ENCODE measurements at regions not wholly inside any gene's neighbourhood (a gene's known extent, or its start where the extent isn't known, plus 50 kb on each side); places are given as distances from the start of the nearest gene placed in this dataset.

DNA sequence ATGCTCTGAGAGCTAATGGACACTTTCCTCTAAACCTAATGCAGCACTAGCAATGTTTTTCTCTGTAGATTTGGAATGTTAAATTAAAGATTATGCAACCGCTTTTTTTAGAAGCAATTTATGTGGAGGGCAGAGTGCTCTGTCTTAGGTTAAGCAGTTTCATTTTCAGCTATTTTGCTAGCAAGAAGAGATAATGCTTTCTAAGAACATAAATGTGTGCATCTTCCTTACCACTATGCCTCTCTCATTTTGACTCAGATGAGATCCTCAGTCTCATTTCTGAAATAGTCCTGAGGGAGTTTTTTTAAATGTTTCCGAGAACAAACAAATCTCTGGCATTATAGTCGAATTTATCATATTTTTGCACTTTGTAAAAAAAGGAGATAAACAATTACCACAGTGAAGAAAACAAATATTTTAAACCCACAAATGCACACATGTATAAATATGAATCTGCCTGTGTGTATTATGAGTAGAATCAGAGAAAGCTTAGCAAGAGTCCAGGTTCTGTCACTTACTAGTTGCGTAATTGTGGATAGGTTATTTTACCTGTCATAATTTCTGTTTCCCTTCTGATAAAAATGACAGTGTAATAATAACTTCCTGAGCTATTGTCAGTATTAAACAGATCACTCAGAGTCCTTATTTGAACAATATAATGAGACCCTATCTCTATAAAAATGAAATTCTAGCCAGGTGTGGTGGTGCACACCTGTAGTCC, 207.7 kb upstream of the CRIM1 start:
- intact Hi-C loops (cut with DNase I): no loop called here
- Histone ChIP-seq H3K27me3 (no peaks in the 10 kb centered on the region), H3K27ac (no peak overlapping the region), H3K4me3 (no peak overlapping the region), H3K9me3 (no peaks in the 10 kb centered on the region), H3K36me3 (no peaks in the 10 kb centered on the region), H3K4me1 (no peaks in the 10 kb centered on the region)
- FAIRE-seq: no peak
- no peak for DNase-seq
- TF ChIP-seq, protein P1, sequence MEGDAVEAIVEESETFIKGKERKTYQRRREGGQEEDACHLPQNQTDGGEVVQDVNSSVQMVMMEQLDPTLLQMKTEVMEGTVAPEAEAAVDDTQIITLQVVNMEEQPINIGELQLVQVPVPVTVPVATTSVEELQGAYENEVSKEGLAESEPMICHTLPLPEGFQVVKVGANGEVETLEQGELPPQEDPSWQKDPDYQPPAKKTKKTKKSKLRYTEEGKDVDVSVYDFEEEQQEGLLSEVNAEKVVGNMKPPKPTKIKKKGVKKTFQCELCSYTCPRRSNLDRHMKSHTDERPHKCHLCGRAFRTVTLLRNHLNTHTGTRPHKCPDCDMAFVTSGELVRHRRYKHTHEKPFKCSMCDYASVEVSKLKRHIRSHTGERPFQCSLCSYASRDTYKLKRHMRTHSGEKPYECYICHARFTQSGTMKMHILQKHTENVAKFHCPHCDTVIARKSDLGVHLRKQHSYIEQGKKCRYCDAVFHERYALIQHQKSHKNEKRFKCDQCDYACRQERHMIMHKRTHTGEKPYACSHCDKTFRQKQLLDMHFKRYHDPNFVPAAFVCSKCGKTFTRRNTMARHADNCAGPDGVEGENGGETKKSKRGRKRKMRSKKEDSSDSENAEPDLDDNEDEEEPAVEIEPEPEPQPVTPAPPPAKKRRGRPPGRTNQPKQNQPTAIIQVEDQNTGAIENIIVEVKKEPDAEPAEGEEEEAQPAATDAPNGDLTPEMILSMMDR (IDR thresholded peaks at IDR 0.05): no peak
- WGBS, 2 donors: 60 to 78% methylated on average over 4 of the region's 4 CpGs
- no peak for ATAC-seq

DNA sequence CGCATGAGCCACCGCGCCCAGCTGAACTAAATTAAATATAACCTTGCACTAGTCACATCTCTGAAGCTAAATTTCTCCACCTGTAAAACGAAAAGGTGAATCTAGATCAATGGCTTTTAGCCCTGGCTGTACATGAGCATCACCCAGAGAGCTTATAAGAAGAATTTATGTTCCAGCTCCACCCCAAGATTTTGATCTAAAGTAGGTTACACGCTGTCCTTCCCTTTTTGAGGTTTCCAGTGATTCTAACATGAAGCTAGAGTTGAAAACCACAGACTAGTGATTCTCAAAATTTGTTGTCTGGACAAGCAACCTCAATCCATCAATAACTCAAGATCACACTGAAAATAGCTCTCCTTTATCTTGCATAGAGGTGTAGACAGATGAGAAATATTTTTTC, 208.8 kb upstream of the CRIM1 start:
- no peak for FAIRE-seq
- DNase-seq: no peak
- no peaks in the 10 kb centered on the region for H3K4me1 ChIP-seq
- 68 to 83% methylated on average over 5 of the region's 5 CpGs for WGBS, 2 donors
- H3K4me3 ChIP-seq: no peak overlapping the region
- no peak for ATAC-seq
- intact Hi-C loops (cut with DNase I): no loop called here
- no peaks in the 10 kb centered on the region for H3K9me3 ChIP-seq
- no peaks in the 10 kb centered on the region for H3K27me3 ChIP-seq
- H3K27ac ChIP-seq: no peak overlapping the region
- TF ChIP-seq, protein P1 (IDR thresholded peaks at IDR 0.05): no peak
- no peaks in the 10 kb centered on the region for H3K36me3 ChIP-seq

DNA sequence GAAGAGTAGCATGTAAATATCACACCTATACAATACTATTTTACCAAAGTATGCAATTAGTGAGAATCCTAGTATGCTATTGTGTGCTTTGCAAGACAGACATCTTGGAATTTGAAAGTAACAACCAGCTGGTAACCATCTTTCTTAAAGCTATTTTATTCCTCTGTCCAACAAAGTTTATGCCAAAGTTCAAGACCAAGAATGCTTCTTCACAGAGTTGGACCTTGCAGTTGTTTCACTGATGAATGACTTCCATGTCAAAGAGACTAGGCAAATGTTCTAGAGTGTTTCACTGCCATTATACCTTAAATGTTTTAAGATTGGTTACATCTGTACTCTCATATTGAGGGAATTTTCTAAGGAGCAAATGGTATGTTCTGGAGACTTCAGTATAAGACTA, 215.2 kb upstream of the CRIM1 start:
- intact Hi-C loops (cut with DNase I): no loop called here
- no peak for ATAC-seq
- Histone ChIP-seq H3K27me3 (no peaks in the 10 kb centered on the region), H3K27ac (no peak overlapping the region), H3K9me3 (no peaks in the 10 kb centered on the region), H3K36me3 (no peaks in the 10 kb centered on the region), H3K4me3 (no peak overlapping the region), H3K4me1 (no peaks in the 10 kb centered on the region)
- FAIRE-seq: no peak
- no peak for DNase-seq
- TF ChIP-seq, protein P1 (IDR thresholded peaks at IDR 0.05): no peak

DNA sequence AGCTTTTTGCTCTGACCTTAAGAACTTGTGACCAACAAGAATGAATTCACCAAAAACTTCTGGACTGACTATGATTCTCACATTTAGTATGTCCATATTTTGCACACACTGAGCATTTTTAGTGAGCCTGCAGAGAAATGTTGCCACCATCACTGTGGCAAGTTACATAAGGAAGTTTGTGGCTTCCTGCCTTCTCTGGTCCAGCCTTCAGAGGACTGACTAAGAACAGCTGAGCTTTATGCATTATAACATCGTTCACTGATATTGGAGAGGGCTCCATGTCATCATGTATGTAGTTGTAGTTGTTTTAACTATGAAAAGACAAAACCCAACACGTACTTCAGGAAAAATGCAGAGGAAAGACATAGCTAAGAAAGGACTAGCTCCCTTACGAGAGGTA, 218.0 kb upstream of the CRIM1 start:
- H3K36me3 ChIP-seq: no peaks in the 10 kb centered on the region
- no peaks in the 10 kb centered on the region for H3K27me3 ChIP-seq
- no peaks in the 10 kb centered on the region for H3K4me1 ChIP-seq
- WGBS, 2 donors: 54 to 76% methylated on average over 3 of the region's 3 CpGs
- FAIRE-seq (no peak), DNase-seq (no peak), ATAC-seq (no peak)
- no peaks in the 10 kb centered on the region for H3K9me3 ChIP-seq
- no peak overlapping the region for H3K4me3 ChIP-seq
- no peak overlapping the region for H3K27ac ChIP-seq
- TF ChIP-seq, protein P1 (IDR thresholded peaks at IDR 0.05): no peak
- intact Hi-C loops (cut with DNase I): no loop called here

DNA sequence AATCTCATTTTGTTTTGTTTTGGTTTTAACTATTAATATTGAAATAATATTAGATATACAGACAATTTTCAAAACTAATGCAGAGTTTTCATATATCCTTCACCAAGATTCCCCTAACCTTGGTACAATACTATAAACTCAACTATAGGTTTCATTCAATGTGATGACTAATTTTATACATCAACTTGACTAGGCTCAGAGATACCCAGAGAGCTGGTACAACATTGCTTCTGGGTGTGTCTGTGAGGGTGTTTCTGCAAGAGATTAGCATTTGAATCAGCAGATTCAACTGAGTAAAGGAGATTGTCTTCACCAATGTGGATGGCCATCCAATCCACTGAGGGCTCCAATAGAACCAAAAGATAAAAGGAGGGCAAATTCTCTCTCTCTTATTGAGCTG, 221.3 kb upstream of the CRIM1 start:
- FAIRE-seq: no peak
- intact Hi-C loops (cut with DNase I): no loop called here
- H3K4me3 ChIP-seq: no peak overlapping the region

More for the DNA sequence above, 221.3 kb upstream of the CRIM1 start:
- H3K27me3 ChIP-seq: no peaks in the 10 kb centered on the region
- H3K27ac ChIP-seq: no peak overlapping the region
- no peaks in the 10 kb centered on the region for H3K9me3 ChIP-seq
- TF ChIP-seq, protein P1 (IDR thresholded peaks at IDR 0.05): no peak
- DNase-seq (no peak), ATAC-seq (no peak)
- no peaks in the 10 kb centered on the region for H3K36me3 ChIP-seq
- H3K4me1 ChIP-seq: no peaks in the 10 kb centered on the region
